GM23338 (cell line): ENCODE measurements at regions not wholly inside any gene's neighbourhood (a gene's known extent, or its start where the extent isn't known, plus 50 kb on each side); places are given as distances from the start of the nearest gene placed in this dataset.

Source experiments
- ATAC-seq: fragments of 200-7000 bp; cut with Tn5 transposase; 3 replicates; pipeline ENCODE4 v1.9.1; 2020
- DNase-seq: peaks from one replicate; pipeline ENCODE4 v3.0.0-alpha.2; 2015; ENCODE audit warnings: low spot score
- H2AFZ ChIP-seq: fragments of 200-600 bp; sonication (generic); 2 replicates; pipeline ENCODE4 v1.8.0; 2016; ENCODE audit warnings: antibody characterized with exemption, mild to moderate bottlenecking, moderate library complexity
- H3F3A ChIP-seq: fragments of 200-600 bp; sonication (generic); replicated peaks from 2 replicates; pipeline ENCODE4 v1.8.0; 2017; ENCODE audit warnings: antibody characterized with exemption, mixed run types, low read depth
- H3K27ac ChIP-seq: fragments of 200-600 bp; sonication (generic); 2 replicates; pipeline ENCODE4 v1.6.1; 2016; ENCODE audit warnings: low read depth
- H3K27me3 ChIP-seq: fragments of 200-600 bp; sonication (generic); 2 replicates; pipeline ENCODE4 v1.8.0; 2016; ENCODE audit warnings: mild to moderate bottlenecking, mixed run types, moderate library complexity; ENCODE audit not compliant: insufficient read depth
- H3K36me3 ChIP-seq: fragments of 200-600 bp; sonication (generic); 2 replicates; pipeline ENCODE4 v1.8.0; 2016; ENCODE audit warnings: mild to moderate bottlenecking; ENCODE audit not compliant: insufficient read depth
- H3K4me1 ChIP-seq: fragments of 200-600 bp; sonication (generic); 2 replicates; pipeline ENCODE4 v1.8.0; 2016; ENCODE audit warnings: mild to moderate bottlenecking, moderate library complexity; ENCODE audit not compliant: insufficient read depth
- H3K4me2 ChIP-seq: fragments of 200-600 bp; sonication (generic); 2 replicates; pipeline ENCODE4 v1.7.1; 2017; ENCODE audit warnings: mixed run types
- H3K4me3 ChIP-seq: fragments of 200-600 bp; sonication (generic); 2 replicates; pipeline ENCODE4 v1.6.1; 2016; ENCODE audit warnings: mixed run types
- H3K79me2 ChIP-seq: fragments of 200-600 bp; sonication (generic); replicated peaks from 2 replicates; pipeline ENCODE4 v1.8.0; 2017; ENCODE audit warnings: mild to moderate bottlenecking; ENCODE audit not compliant: insufficient read depth
- H3K9me2 ChIP-seq: fragments of 200-600 bp; sonication (generic); 2 replicates; pipeline ENCODE4 v1.8.0; 2017; ENCODE audit not compliant: insufficient read depth
- H4K20me1 ChIP-seq: fragments of 200-600 bp; sonication (generic); replicated peaks from 2 replicates; pipeline ENCODE4 v1.8.0; 2017; ENCODE audit warnings: mild to moderate bottlenecking; ENCODE audit not compliant: insufficient read depth
- H3K27ac Mint-ChIP-seq: 2 replicates; pipeline ENCODE4 v1.8.0; 2020; ENCODE audit warnings: inconsistent platforms, mild to moderate bottlenecking, moderate library complexity, mixed read lengths
- H3K27me3 Mint-ChIP-seq: 3 replicates; pipeline ENCODE4 v1.8.0; 2022; ENCODE audit warnings: low read depth, mild to moderate bottlenecking, moderate library complexity, mixed read lengths, inconsistent platforms; ENCODE audit not compliant: insufficient read depth, poor library complexity
- H3K36me3 Mint-ChIP-seq: 3 replicates; pipeline ENCODE4 v1.8.0; 2021; ENCODE audit warnings: low read depth, mild to moderate bottlenecking, inconsistent platforms, moderate library complexity, mixed read lengths
- H3K4me1 Mint-ChIP-seq: 3 replicates; pipeline ENCODE4 v1.8.0; 2020; ENCODE audit warnings: mild to moderate bottlenecking, inconsistent platforms, mixed read lengths
- H3K4me3 Mint-ChIP-seq: 3 replicates; pipeline ENCODE4 v1.8.0; 2021; ENCODE audit warnings: moderate library complexity, mild to moderate bottlenecking, inconsistent platforms, mixed read lengths
- H3K9me3 Mint-ChIP-seq: 3 replicates; pipeline ENCODE4 v1.8.0; 2020; ENCODE audit warnings: moderate library complexity, mild to moderate bottlenecking, inconsistent platforms, mixed read lengths
- CREB1 ChIP-seq: fragments of 250-450 bp; sonication (Bioruptor Pico); IDR thresholded peaks from 2 replicates; pipeline ENCODE4 v1.5.0; 2020; ENCODE audit warnings: low read depth, mild to moderate bottlenecking, moderate library complexity
- CTCF ChIP-seq, 2 experiments: fragments of 200-600 bp in 1 of 2; sonication (generic) in 1 of 2; conservative IDR thresholded peaks; 2 replicates each; pipeline versions ENCODE4 v1.5.1 to v1.6.1; 2016 to 2017; ENCODE audit warnings: antibody characterized with exemption in 2 of 2, low read depth in 2 of 2, mild to moderate bottlenecking in 2 of 2, moderate library complexity in 1 of 2
- ETS1 ChIP-seq: IDR thresholded peaks from 2 replicates; pipeline ENCODE4 v1.6.1; 2016; ENCODE audit warnings: antibody characterized with exemption
- NANOG ChIP-seq: IDR thresholded peaks from 2 replicates; pipeline ENCODE4 v1.6.1; 2016; ENCODE audit warnings: antibody characterized with exemption, borderline replicate concordance
- REST ChIP-seq: IDR thresholded peaks from one replicate; pipeline ENCODE4 v1.6.1; 2018; ENCODE audit warnings: antibody characterized with exemption; ENCODE audit not compliant: unreplicated experiment
- STAT1 ChIP-seq: IDR thresholded peaks from one replicate; pipeline ENCODE4 v1.6.1; 2016; ENCODE audit warnings: antibody characterized with exemption; ENCODE audit not compliant: unreplicated experiment
- ZNF331 ChIP-seq: fragments of 250-450 bp; sonication (Bioruptor Pico); IDR thresholded peaks from 2 replicates; pipeline ENCODE4 v1.5.0; 2020; ENCODE audit warnings: low read depth, mild to moderate bottlenecking, moderate library complexity

GRCh38 chr2:8421658-8422449 lies 260.0 kb upstream of the ID2 start:
- Histone ChIP-seq H3K9me2 (peaks cover 10% of the 10 kb centered on the region; the same call in 1 of the 2 replicates), H3K27ac (no peak overlapping the region), H3K4me3 (no peak overlapping the region), H3K36me3 (no peaks in the 10 kb centered on the region), H2AFZ (no peak overlapping the region), H3K27me3 (no peaks in the 10 kb centered on the region), H3K79me2 (no peaks in the 10 kb centered on the region), H4K20me1 (no peaks in the 10 kb centered on the region), H3F3A (no peaks in the 10 kb centered on the region), H3K4me1 (no peaks in the 10 kb centered on the region), H3K4me2 (no peak overlapping the region)
- Mint-ChIP-seq H3K4me3 (no peak overlapping the region), H3K9me3 (0 out of 3 replicates have a peak, but pooled peaks cover 2% of the 10 kb centered on the region), H3K4me1 (no peaks in the 10 kb centered on the region), H3K27me3 (peaks cover 18% of the 10 kb centered on the region), H3K36me3 (0 out of 3 replicates have a peak, but pooled peaks cover 3% of the 10 kb centered on the region), H3K27ac (no peak overlapping the region)
- DNase-seq (no peak), ATAC-seq (no peak)
- TF ChIP-seq STAT1 (no peak), CTCF (conservative IDR thresholded peaks at IDR 0.05; ENCODE audit: low read depth in 2 of 2) (peak in 1 of 2 experiments; percentile 18; a peak in 2 of 4 replicates), ZNF331 (CRISPR knock-in tag) (no peak), CREB1 (no peak)

GRCh38 chr2:8422450-8422800 lies 259.4 kb upstream of the ID2 start:
- H3K4me1 Mint-ChIP-seq, result no peaks in the 10 kb centered on the region
- Histone ChIP-seq H3F3A (no peaks in the 10 kb centered on the region), H4K20me1 (no peaks in the 10 kb centered on the region), H3K4me3 (no peak overlapping the region), H3K4me2 (no peak overlapping the region), H3K36me3 (no peaks in the 10 kb centered on the region), H3K4me1 (no peaks in the 10 kb centered on the region), H3K27me3 (no peaks in the 10 kb centered on the region), H3K27ac (no peak overlapping the region), H3K79me2 (no peaks in the 10 kb centered on the region), H3K9me2 (peaks cover 10% of the 10 kb centered on the region; the same call in 1 of the 2 replicates), H2AFZ (no peak overlapping the region)
- H3K36me3 Mint-ChIP-seq, result 0 out of 3 replicates have a peak, but pooled peaks cover 3% of the 10 kb centered on the region
- no peak overlapping the region for H3K27ac Mint-ChIP-seq
- H3K4me3 Mint-ChIP-seq, result no peak overlapping the region
- peaks cover 18% of the 10 kb centered on the region for H3K27me3 Mint-ChIP-seq
- H3K9me3 Mint-ChIP-seq, result 0 out of 3 replicates have a peak, but pooled peaks cover 2% of the 10 kb centered on the region
- ATAC-seq (no peak), DNase-seq (no peak)
- no peak for TF ChIP-seq ETS1
- TF ChIP-seq STAT1, result no peak
- TF ChIP-seq ZNF331 (CRISPR knock-in tag), result no peak
- no peak for TF ChIP-seq REST
- no peak for TF ChIP-seq NANOG
- no peak for TF ChIP-seq CREB1
